ENCODE measurements at regions not wholly inside any gene's neighbourhood (a gene's known extent, or its start where the extent isn't known, plus 50 kb on each side); places are given as distances from the start of the nearest gene placed in this dataset.

- ATAC-seq (ENCODE audit: insufficient read depth, low FRiP score) (no peak), DNase-seq (peak in 1 of 3 donors; percentile 38)
- WGBS, 2 donors = 63 to 70% methylated on average over 6 of the region's 6 CpGs
- Histone ChIP-seq H3K4me3 (no peak overlapping the region), H3K4me1 (ENCODE audit: control insufficient read depth in 5 of 5, insufficient read depth in 5 of 5, low read length in 5 of 5) (no peaks in the 10 kb centered on the region), H3K27me3 (ENCODE audit: control insufficient read depth in 3 of 3, insufficient read depth in 3 of 3, low read length in 2 of 3) (no peaks in the 10 kb centered on the region), H3K27ac (ENCODE audit: low read depth in 1 of 2, low read length in 1 of 2) (no peak overlapping the region), H3K36me3 (ENCODE audit: control insufficient read depth in 4 of 4, insufficient read depth in 4 of 4, low read length in 4 of 4) (no peaks in the 10 kb centered on the region), H3K9me3 (ENCODE audit: control insufficient read depth in 4 of 4, insufficient read depth in 3 of 4, low read length in 3 of 4) (peaks cover 0 to 5% (median 3%) of the 10 kb centered on the region in 4 donors), H3K9ac (ENCODE audit: insufficient read depth in 1 of 2, low read length in 2 of 2) (no peak overlapping the region)
- no peak for TF ChIP-seq CTCF (IDR thresholded peaks at IDR 0.05; ENCODE audit: control extremely low read depth, extremely low read depth)
Observed at GRCh38 chr2:238667008-238667407, 180.9 kb upstream of the TWIST2 start.

DNA sequence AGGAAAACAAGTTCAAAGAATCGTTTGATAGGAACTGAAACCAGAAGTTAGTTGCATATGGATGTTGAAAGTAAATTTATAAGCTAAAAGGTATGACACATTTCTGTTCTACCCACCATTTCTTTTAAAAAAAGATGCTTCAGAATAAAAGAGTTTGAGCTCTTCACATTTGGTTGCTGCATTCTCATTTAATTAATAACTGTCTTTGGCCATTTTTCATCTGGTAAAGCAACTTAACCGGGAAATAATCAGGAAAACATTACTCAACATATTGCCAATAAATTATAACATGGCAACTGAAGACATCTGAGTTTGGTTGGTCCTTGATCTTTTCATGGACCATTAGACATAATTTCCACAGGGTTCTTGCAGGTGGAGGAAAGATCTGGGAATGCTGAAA lies 180.2 kb upstream of the TWIST2 start:
- Histone ChIP-seq H3K27me3 (ENCODE audit: control insufficient read depth in 3 of 3, insufficient read depth in 3 of 3, low read length in 2 of 3) (no peaks in the 10 kb centered on the region), H3K4me1 (ENCODE audit: control insufficient read depth in 5 of 5, insufficient read depth in 5 of 5, low read length in 5 of 5) (no peaks in the 10 kb centered on the region), H3K4me3 (no peak overlapping the region), H3K36me3 (ENCODE audit: control insufficient read depth in 4 of 4, insufficient read depth in 4 of 4, low read length in 4 of 4) (no peaks in the 10 kb centered on the region), H3K9ac (ENCODE audit: insufficient read depth in 1 of 2, low read length in 2 of 2) (no peak overlapping the region), H3K9me3 (ENCODE audit: control insufficient read depth in 4 of 4, insufficient read depth in 3 of 4, low read length in 3 of 4) (peaks cover 0 to 6% (median 4%) of the 10 kb centered on the region in 4 donors), H3K27ac (ENCODE audit: low read depth in 1 of 2, low read length in 1 of 2) (no peak overlapping the region)
- no peak for TF ChIP-seq CTCF (IDR thresholded peaks at IDR 0.05; ENCODE audit: control extremely low read depth, extremely low read depth)
- DNase-seq (no peak), ATAC-seq (ENCODE audit: insufficient read depth, low FRiP score) (no peak)
- WGBS, 2 donors = 54 to 72% methylated on average over 2 of the region's 2 CpGs

- H3K9me3 ChIP-seq (ENCODE audit: control insufficient read depth in 4 of 4, insufficient read depth in 3 of 4, low read length in 3 of 4) = peaks cover 0 to 6% (median 4%) of the 10 kb centered on the region in 4 donors
- no peak for TF ChIP-seq CTCF (IDR thresholded peaks at IDR 0.05; ENCODE audit: control extremely low read depth, extremely low read depth)
- 81 to 83% methylated on average over 1 of the region's 1 CpG for WGBS, 2 donors
- H3K4me3 ChIP-seq = no peak overlapping the region
- H3K4me1 ChIP-seq (ENCODE audit: control insufficient read depth in 5 of 5, insufficient read depth in 5 of 5, low read length in 5 of 5) = no peaks in the 10 kb centered on the region
- no peak overlapping the region for H3K9ac ChIP-seq (ENCODE audit: insufficient read depth in 1 of 2, low read length in 2 of 2)
- ATAC-seq (ENCODE audit: insufficient read depth, low FRiP score) (no peak), DNase-seq (no peak)
- no peaks in the 10 kb centered on the region for H3K27me3 ChIP-seq (ENCODE audit: control insufficient read depth in 3 of 3, insufficient read depth in 3 of 3, low read length in 2 of 3)
- no peaks in the 10 kb centered on the region for H3K36me3 ChIP-seq (ENCODE audit: control insufficient read depth in 4 of 4, insufficient read depth in 4 of 4, low read length in 4 of 4)
- no peak overlapping the region for H3K27ac ChIP-seq (ENCODE audit: low read depth in 1 of 2, low read length in 1 of 2)
Observed at GRCh38 chr2:238668426-238668825, 179.5 kb upstream of the TWIST2 start.

DNA sequence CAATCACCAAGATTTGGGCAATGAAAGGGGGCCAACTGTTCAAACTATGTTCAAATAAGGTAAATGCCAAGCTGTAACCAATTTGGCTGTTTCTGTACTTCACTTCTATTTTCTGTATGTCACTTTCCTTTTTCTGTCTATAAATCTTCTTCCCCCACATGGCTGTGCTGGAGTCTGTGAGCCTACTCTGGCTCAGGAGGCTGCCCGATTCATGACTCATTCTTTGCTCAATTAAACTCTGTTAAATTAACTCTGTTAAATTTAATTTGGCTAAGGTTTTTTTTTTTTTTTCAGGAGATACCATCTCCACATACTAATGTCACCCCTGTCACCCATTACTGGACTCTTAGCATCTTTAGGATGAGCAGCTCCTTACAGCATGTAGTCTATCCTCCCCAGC lies 178.8 kb upstream of the TWIST2 start:
- no peak for ATAC-seq (ENCODE audit: insufficient read depth, low FRiP score)
- H3K4me1 ChIP-seq (ENCODE audit: control insufficient read depth in 5 of 5, insufficient read depth in 5 of 5, low read length in 5 of 5) = no peaks in the 10 kb centered on the region

More for the DNA sequence above, 178.8 kb upstream of the TWIST2 start:
- H3K4me3 ChIP-seq = no peak overlapping the region
- 96 to 100% methylated on average over 1 of the region's 1 CpG for WGBS, 2 donors
- DNase-seq = no peak
- H3K9ac ChIP-seq (ENCODE audit: insufficient read depth in 1 of 2, low read length in 2 of 2) = no peak overlapping the region
- H3K36me3 ChIP-seq (ENCODE audit: control insufficient read depth in 4 of 4, insufficient read depth in 4 of 4, low read length in 4 of 4) = no peaks in the 10 kb centered on the region
- TF ChIP-seq CTCF (IDR thresholded peaks at IDR 0.05; ENCODE audit: control extremely low read depth, extremely low read depth) = no peak
- no peak overlapping the region for H3K27ac ChIP-seq (ENCODE audit: low read depth in 1 of 2, low read length in 1 of 2)
- H3K9me3 ChIP-seq (ENCODE audit: control insufficient read depth in 4 of 4, insufficient read depth in 3 of 4, low read length in 3 of 4) = peaks cover 0 to 6% (median 2%) of the 10 kb centered on the region in 4 donors
- no peaks in the 10 kb centered on the region for H3K27me3 ChIP-seq (ENCODE audit: control insufficient read depth in 3 of 3, insufficient read depth in 3 of 3, low read length in 2 of 3)
